ENCODE measurements at regions not wholly inside any gene's neighbourhood (a gene's known extent, or its start where the extent isn't known, plus 50 kb on each side); places are given as distances from the start of the nearest gene placed in this dataset.

DNA sequence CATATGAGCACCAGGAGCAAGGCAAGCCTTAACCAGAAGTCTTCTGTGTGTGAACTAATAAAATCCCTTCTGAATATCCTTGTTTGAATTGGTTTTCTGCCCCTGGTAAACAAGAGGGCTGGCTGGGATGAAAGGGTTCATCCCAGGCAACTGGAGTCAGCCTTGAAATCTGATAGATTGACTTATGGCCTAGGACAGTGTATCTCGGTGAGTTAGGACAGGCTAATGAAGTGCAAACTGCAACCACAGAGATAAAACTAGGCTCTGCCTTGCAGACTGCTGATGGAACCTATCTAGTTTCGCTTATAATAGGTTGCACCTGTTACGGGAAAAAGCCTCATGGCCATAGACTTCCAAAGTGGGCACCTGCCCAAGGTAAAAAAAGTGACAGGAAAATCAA is 451.9 kb upstream of the NOVA1 start:
- ChIA-PET CTCF (no interaction called here), POLR2A (ENCODE audit: low non-redundant PET) (no interaction called here)
- BruUV-seq (replicated peaks): no TSS peak
- Histone ChIP-seq H3K4me1 (ENCODE audit: insufficient read depth, low read length, poor library complexity, severe bottlenecking) (no peaks in the 10 kb centered on the region), H3K27me3 (replicated peaks; ENCODE audit: insufficient read depth, low read depth, low read length, poor library complexity) (no peaks in the 10 kb centered on the region), H3K4me3 (ENCODE audit: low read depth, low read length, poor library complexity, severe bottlenecking) (no peak overlapping the region), H3K27ac (ENCODE audit: low read depth, low read length, poor library complexity, severe bottlenecking) (no peak overlapping the region), H3K36me3 (ENCODE audit: insufficient read depth, low read length, poor library complexity, severe bottlenecking) (no peaks in the 10 kb centered on the region), H3K9me3 (ENCODE audit: low read depth, low read length, poor library complexity, severe bottlenecking) (no peaks in the 10 kb centered on the region)
- DNase-seq (ENCODE audit: low spot score): no peak
- TF ChIP-seq, protein P1, sequence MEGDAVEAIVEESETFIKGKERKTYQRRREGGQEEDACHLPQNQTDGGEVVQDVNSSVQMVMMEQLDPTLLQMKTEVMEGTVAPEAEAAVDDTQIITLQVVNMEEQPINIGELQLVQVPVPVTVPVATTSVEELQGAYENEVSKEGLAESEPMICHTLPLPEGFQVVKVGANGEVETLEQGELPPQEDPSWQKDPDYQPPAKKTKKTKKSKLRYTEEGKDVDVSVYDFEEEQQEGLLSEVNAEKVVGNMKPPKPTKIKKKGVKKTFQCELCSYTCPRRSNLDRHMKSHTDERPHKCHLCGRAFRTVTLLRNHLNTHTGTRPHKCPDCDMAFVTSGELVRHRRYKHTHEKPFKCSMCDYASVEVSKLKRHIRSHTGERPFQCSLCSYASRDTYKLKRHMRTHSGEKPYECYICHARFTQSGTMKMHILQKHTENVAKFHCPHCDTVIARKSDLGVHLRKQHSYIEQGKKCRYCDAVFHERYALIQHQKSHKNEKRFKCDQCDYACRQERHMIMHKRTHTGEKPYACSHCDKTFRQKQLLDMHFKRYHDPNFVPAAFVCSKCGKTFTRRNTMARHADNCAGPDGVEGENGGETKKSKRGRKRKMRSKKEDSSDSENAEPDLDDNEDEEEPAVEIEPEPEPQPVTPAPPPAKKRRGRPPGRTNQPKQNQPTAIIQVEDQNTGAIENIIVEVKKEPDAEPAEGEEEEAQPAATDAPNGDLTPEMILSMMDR (conservative IDR thresholded peaks at IDR 0.05; ENCODE audit: low read depth, low read length): no peak
- TF ChIP-seq EZH2 (IDR thresholded peaks at IDR 0.05; ENCODE audit: borderline replicate concordance, low read depth, low read length, poor library complexity, severe bottlenecking): no peak
- intact Hi-C loops (cut with micrococcal nuclease; ENCODE audit: unreplicated experiment): no loop called here

- Histone ChIP-seq H3K9me3 (ENCODE audit: low read depth, low read length, poor library complexity, severe bottlenecking) (no peaks in the 10 kb centered on the region), H3K4me3 (ENCODE audit: low read depth, low read length, poor library complexity, severe bottlenecking) (no peak overlapping the region), H3K36me3 (ENCODE audit: insufficient read depth, low read length, poor library complexity, severe bottlenecking) (no peaks in the 10 kb centered on the region), H3K27me3 (replicated peaks; ENCODE audit: insufficient read depth, low read depth, low read length, poor library complexity) (no peaks in the 10 kb centered on the region), H3K4me1 (ENCODE audit: insufficient read depth, low read length, poor library complexity, severe bottlenecking) (no peaks in the 10 kb centered on the region), H3K27ac (ENCODE audit: low read depth, low read length, poor library complexity, severe bottlenecking) (no peak overlapping the region)
- no TSS peak for BruUV-seq (replicated peaks)
- intact Hi-C loops (cut with micrococcal nuclease; ENCODE audit: unreplicated experiment): no loop called here
- CTCF ChIA-PET: no interaction called here
- DNase-seq (ENCODE audit: low spot score): no peak
- POLR2A ChIA-PET (ENCODE audit: low non-redundant PET): no interaction called here
- TF ChIP-seq EZH2 (IDR thresholded peaks at IDR 0.05; ENCODE audit: borderline replicate concordance, low read depth, low read length, poor library complexity, severe bottlenecking): no peak
- TF ChIP-seq, protein P1 (conservative IDR thresholded peaks at IDR 0.05; ENCODE audit: low read depth, low read length): no peak
Measured at GRCh38 chr14:27050208-27050607, 452.4 kb upstream of the NOVA1 start.

DNA sequence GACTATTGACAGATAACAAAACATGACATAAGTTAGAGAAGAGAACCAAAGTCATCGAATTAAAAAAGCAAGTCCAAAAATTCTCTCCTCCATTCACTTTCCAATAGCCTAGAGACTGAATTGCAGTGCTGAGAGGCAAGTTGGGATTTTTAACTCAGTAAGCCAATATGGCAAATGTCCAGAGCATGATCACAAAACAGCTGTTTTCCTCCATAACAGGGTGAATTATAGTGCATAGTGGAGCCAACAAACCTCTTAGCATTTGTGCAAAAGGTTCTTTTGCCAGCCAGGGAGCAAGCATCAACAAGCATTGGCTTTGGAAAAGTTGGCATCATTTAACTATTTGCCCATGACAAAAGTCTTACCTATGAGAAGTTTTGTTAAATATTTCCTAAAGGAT is 458.8 kb upstream of the NOVA1 start:
- Histone ChIP-seq H3K4me1 (ENCODE audit: insufficient read depth, low read length, poor library complexity, severe bottlenecking) (no peaks in the 10 kb centered on the region), H3K36me3 (ENCODE audit: insufficient read depth, low read length, poor library complexity, severe bottlenecking) (no peaks in the 10 kb centered on the region), H3K27me3 (replicated peaks; ENCODE audit: insufficient read depth, low read depth, low read length, poor library complexity) (no peaks in the 10 kb centered on the region), H3K9me3 (ENCODE audit: low read depth, low read length, poor library complexity, severe bottlenecking) (no peaks in the 10 kb centered on the region), H3K4me3 (ENCODE audit: low read depth, low read length, poor library complexity, severe bottlenecking) (no peak overlapping the region), H3K27ac (ENCODE audit: low read depth, low read length, poor library complexity, severe bottlenecking) (no peak overlapping the region)
- CTCF ChIA-PET: no interaction called here
- intact Hi-C loops (cut with micrococcal nuclease; ENCODE audit: unreplicated experiment): no loop called here
- POLR2A ChIA-PET (ENCODE audit: low non-redundant PET): no interaction called here
- DNase-seq (ENCODE audit: low spot score): no peak
- TF ChIP-seq, protein P1 (conservative IDR thresholded peaks at IDR 0.05; ENCODE audit: low read depth, low read length): no peak
- no peak for TF ChIP-seq EZH2 (IDR thresholded peaks at IDR 0.05; ENCODE audit: borderline replicate concordance, low read depth, low read length, poor library complexity, severe bottlenecking)
- no TSS peak for BruUV-seq (replicated peaks)

Measured in A673 (cell line).